GM12878 (cell line): ENCODE measurements at regions not wholly inside any gene's neighbourhood (a gene's known extent, or its start where the extent isn't known, plus 50 kb on each side); places are given as distances from the start of the nearest gene placed in this dataset.
"Not testable (repeated sequence)": the region's sequence is repeated elsewhere in the genome, so short reads cannot be mapped to it uniquely, and the experiment has no call there.

ENCODE experiments used
- ATAC-seq: fragments of 200-7000 bp; cut with Tn5 transposase; 3 replicates; pipeline ENCODE4 v1.9.1; 2020; ENCODE audit warnings: mild to moderate bottlenecking, moderate library complexity
- BruUV-seq: library from RNA; stranded (reverse); fragments of 400-500 nt; replicated peaks from 2 replicates; lab custom pipeline; 2021; lab: Mats Ljungman, UMichigan
- CTCF ChIA-PET: fragments of 300-600 bp; sonication (Branson Sonifier 250); formaldehyde crosslinking; extraction: SDS; loops from one replicate; lab custom pipeline; 2021; ENCODE audit warnings: inconsistent platforms; lab: Yijun Ruan, JAX
- POLR2A ChIA-PET: fragments of 350-600 bp; formaldehyde crosslinking; extraction: SDS; loops from one replicate; lab custom pipeline; 2021; ENCODE audit warnings: inconsistent platforms; lab: Charles Lee
- RAD21 ChIA-PET: fragments of 300-600 bp; sonication (Branson Sonifier 250); formaldehyde crosslinking; loops from one replicate; lab custom pipeline; 2023; ENCODE audit warnings: antibody characterized with exemption; ENCODE audit not compliant: unreplicated experiment; lab: Charles Lee
- SMC1A ChIA-PET: fragments of 300-600 bp; sonication (Branson Sonifier 250); formaldehyde crosslinking; loops from one replicate; lab custom pipeline; 2023; ENCODE audit not compliant: unreplicated experiment, uncharacterized antibody; lab: Charles Lee
- DNase-seq: peaks from one replicate; pipeline ENCODE4 v3.0.0-alpha.2; 2011; ENCODE audit warnings: low read depth, low spot score
- FAIRE-seq: peaks from 3 replicates; lab custom pipeline; 2011; peaks lifted over from hg19 to GRCh38; lab: Jason Lieb, UNC
- H2AFZ ChIP-seq: 2 replicates; pipeline ENCODE4 v1.6.0; 2011; ENCODE audit warnings: low read depth, low read length, control low read depth; ENCODE audit not compliant: control insufficient read depth
- H3K27ac ChIP-seq: 2 replicates; pipeline ENCODE4 v1.5.1; 2011; ENCODE audit warnings: control low read depth; ENCODE audit not compliant: control insufficient read depth, insufficient read depth
- H3K27me3 ChIP-seq, 2 experiments: replicated peaks in 1 of 2; 2 replicates each; pipeline versions ENCODE4 v1.6.0 to v1.6.1; 2011; ENCODE audit warnings: low read length in 1 of 2; ENCODE audit not compliant: control insufficient read depth in 2 of 2, insufficient read depth in 2 of 2
- H3K36me3 ChIP-seq, 2 experiments: 2 replicates each; pipeline ENCODE4 v1.5.1; 2011; ENCODE audit warnings: low read length in 1 of 2; ENCODE audit not compliant: control insufficient read depth in 2 of 2, insufficient read depth in 2 of 2
- H3K4me1 ChIP-seq: 2 replicates; pipeline ENCODE4 v1.6.1; 2011; ENCODE audit warnings: mild to moderate bottlenecking, low read length, moderate library complexity, mixed read lengths; ENCODE audit not compliant: control insufficient read depth, insufficient read depth
- H3K4me2 ChIP-seq: 2 replicates; pipeline ENCODE4 v1.6.0; 2011; ENCODE audit warnings: control low read depth; ENCODE audit not compliant: control insufficient read depth, insufficient read depth
- H3K4me3 ChIP-seq: fragments of 200-600 bp; sonication (generic); 2 replicates; pipeline ENCODE4 v1.5.1; 2016
- H3K79me2 ChIP-seq: 2 replicates; pipeline ENCODE4 v1.6.0; 2011; ENCODE audit warnings: low read length; ENCODE audit not compliant: control insufficient read depth, insufficient read depth
- H3K9ac ChIP-seq: 2 replicates; pipeline ENCODE4 v1.8.0; 2011; ENCODE audit warnings: low read length, control low read depth, mixed read lengths; ENCODE audit not compliant: control insufficient read depth, insufficient read depth
- H3K9me3 ChIP-seq: replicated peaks from 3 replicates; pipeline ENCODE4 v1.5.1; 2011; ENCODE audit warnings: mild to moderate bottlenecking, low read length; ENCODE audit not compliant: control insufficient read depth, insufficient read depth
- H4K20me1 ChIP-seq: 2 replicates; pipeline ENCODE4 v1.6.0; 2011; ENCODE audit not compliant: control insufficient read depth, insufficient read depth
- BRCA1 ChIP-seq: IDR thresholded peaks from 2 replicates; pipeline ENCODE4 v1.6.1; 2011; ENCODE audit warnings: low read depth, low read length, improper control_type of control experiment
- SUZ12 ChIP-seq: fragments of 200-600 bp; sonication (generic); IDR thresholded peaks from one replicate; pipeline ENCODE4 v1.6.1; 2018; ENCODE audit warnings: antibody characterized with exemption, mild to moderate bottlenecking; ENCODE audit not compliant: unreplicated experiment
- WGBS: methylation state at CpG from one replicate; pipeline ENCODE4 v1.1.6; 2016; ENCODE audit warnings: low lambda C conversion rate; ENCODE audit not compliant: insufficient replicate concordance, insufficient coverage; ENCODE audit errors: missing lambda C conversion rate; 5-methylcytosine and 5-hydroxymethylcytosine counted together
- in situ Hi-C: fragments of 300-500 bp; cut with MboI; formaldehyde crosslinking; loops from 9 replicates; pipeline ENCODE4 v1.14.3; 2018; ENCODE audit warnings: mixed read lengths
- intact Hi-C: fragments of 100-400 bp; cut with micrococcal nuclease; formaldehyde crosslinking; loops from one replicate; pipeline ENCODE4 v1.14.2; 2022; ENCODE audit not compliant: unreplicated experiment

GRCh38 chr2:91809391-91809790 lies 3061.8 kb upstream of the TEKT4 start:
- H3K36me3 ChIP-seq, H3K4me2 ChIP-seq, H3K27ac ChIP-seq, BruUV-seq, SMC1A ChIA-PET, H3K27me3 ChIP-seq, CTCF ChIA-PET, in situ Hi-C loops, H3K9me3 ChIP-seq, ATAC-seq, H3K4me1 ChIP-seq, H4K20me1 ChIP-seq, H3K9ac ChIP-seq, POLR2A ChIA-PET, RAD21 ChIA-PET, H2AFZ ChIP-seq, FAIRE-seq, intact Hi-C loops, H3K4me3 ChIP-seq, H3K79me2 ChIP-seq, DNase-seq: not testable (repeated sequence)
- TF ChIP-seq SUZ12 = peak; percentile 95
- WGBS = 13% methylated on average over 15 of the region's 60 CpGs

GRCh38 chr2:91839904-91840868 lies 3031.0 kb upstream of the TEKT4 start:
- ChIA-PET SMC1A (no interaction called here), CTCF (no interaction called here), POLR2A (no interaction called here), RAD21 (no interaction called here)
- no peak for FAIRE-seq
- intact Hi-C loops (no loop called here), in situ Hi-C loops (no loop called here)
- H3K4me1 ChIP-seq = no peaks in the 10 kb centered on the region
- TF ChIP-seq SUZ12 = peak; percentile 98
- no peak for TF ChIP-seq BRCA1
- H3K9me3 ChIP-seq = no peaks in the 10 kb centered on the region
- no peaks in the 10 kb centered on the region for H3K36me3 ChIP-seq
- no peak overlapping the region for H2AFZ ChIP-seq
- WGBS = 41% methylated on average over 61 of the region's 62 CpGs
- H3K9ac ChIP-seq = no peak overlapping the region
- ATAC-seq = no peak
- no peak overlapping the region for H3K4me2 ChIP-seq
- H3K4me3 ChIP-seq = no peak overlapping the region
- DNase-seq = no peak
- H3K27ac ChIP-seq = no peak overlapping the region
- BruUV-seq = no TSS peak
- H4K20me1 ChIP-seq = no peaks in the 10 kb centered on the region
- no peaks in the 10 kb centered on the region for H3K79me2 ChIP-seq
- no peaks in the 10 kb centered on the region; a peak in 2 of 4 replicates for H3K27me3 ChIP-seq

GRCh38 chr2:91842264-91842663 lies 3029.0 kb upstream of the TEKT4 start:
- DNase-seq, H3K4me3 ChIP-seq, BruUV-seq, SMC1A ChIA-PET, FAIRE-seq, H3K36me3 ChIP-seq, H3K9ac ChIP-seq, POLR2A ChIA-PET, CTCF ChIA-PET, H3K27ac ChIP-seq, H3K9me3 ChIP-seq, RAD21 ChIA-PET, H3K79me2 ChIP-seq, ATAC-seq, H2AFZ ChIP-seq, in situ Hi-C loops, intact Hi-C loops, H3K27me3 ChIP-seq, H3K4me1 ChIP-seq, H4K20me1 ChIP-seq, H3K4me2 ChIP-seq: not testable (repeated sequence)
- 47% methylated on average over 12 of the region's 12 CpGs for WGBS
